Activated B cell treated with CpG ODN at 0.5 μM for 24 hours (primary cell): ENCODE measurements at regions not wholly inside any gene's neighbourhood (a gene's known extent, or its start where the extent isn't known, plus 50 kb on each side); places are given as distances from the start of the nearest gene placed in this dataset.
"Not testable (repeated sequence)": the region's sequence is repeated elsewhere in the genome, so short reads cannot be mapped to it uniquely, and the experiment has no call there.

Source experiments
- ATAC-seq: fragments of 200-7000 bp; cut with Tn5 transposase; one replicate; pipeline ENCODE4 v1.10.0; 2021; ENCODE audit warnings: low read depth, mild to moderate bottlenecking, moderate library complexity
- CTCF ChIA-PET: fragments of 350-600 bp; sonication (Branson Sonifier 250); formaldehyde crosslinking; loops from one replicate; lab custom pipeline; 2021; ENCODE audit warnings: antibody characterized with exemption; lab: Charles Lee
- POLR2A ChIA-PET: fragments of 350-600 bp; sonication (Branson Sonifier 250); formaldehyde crosslinking; loops from one replicate; lab custom pipeline; 2021; ENCODE audit warnings: antibody characterized with exemption; lab: Charles Lee
- DNase-seq: peaks from one replicate; pipeline ENCODE4 v3.0.0; 2022
- H3K27ac Mint-ChIP-seq: one replicate; pipeline ENCODE4 v1.8.0; 2020; ENCODE audit warnings: mixed read lengths
- H3K27me3 Mint-ChIP-seq: one replicate; pipeline ENCODE4 v1.8.0; 2021; ENCODE audit warnings: mixed read lengths
- H3K36me3 Mint-ChIP-seq: one replicate; pipeline ENCODE4 v1.8.0; 2021; ENCODE audit warnings: low read depth, mixed read lengths
- H3K4me1 Mint-ChIP-seq: one replicate; pipeline ENCODE4 v1.8.0; 2021; ENCODE audit warnings: mixed read lengths
- H3K4me3 Mint-ChIP-seq: one replicate; pipeline ENCODE4 v1.8.0; 2020; ENCODE audit warnings: mild to moderate bottlenecking, mixed read lengths
- H3K9me3 Mint-ChIP-seq: one replicate; pipeline ENCODE4 v1.8.0; 2020; ENCODE audit warnings: mixed read lengths
- intact Hi-C: fragments of 100-400 bp; cut with micrococcal nuclease; formaldehyde crosslinking; loops from one replicate; pipeline ENCODE4 v1.15.1; 2024
- TF ChIP-seq, protein P1 (sequence below): fragments of 200-600 bp; IDR thresholded peaks from one replicate; pipeline ENCODE4 v1.8.0; 2022; ENCODE audit warnings: antibody characterized with exemption, mild to moderate bottlenecking

DNA sequence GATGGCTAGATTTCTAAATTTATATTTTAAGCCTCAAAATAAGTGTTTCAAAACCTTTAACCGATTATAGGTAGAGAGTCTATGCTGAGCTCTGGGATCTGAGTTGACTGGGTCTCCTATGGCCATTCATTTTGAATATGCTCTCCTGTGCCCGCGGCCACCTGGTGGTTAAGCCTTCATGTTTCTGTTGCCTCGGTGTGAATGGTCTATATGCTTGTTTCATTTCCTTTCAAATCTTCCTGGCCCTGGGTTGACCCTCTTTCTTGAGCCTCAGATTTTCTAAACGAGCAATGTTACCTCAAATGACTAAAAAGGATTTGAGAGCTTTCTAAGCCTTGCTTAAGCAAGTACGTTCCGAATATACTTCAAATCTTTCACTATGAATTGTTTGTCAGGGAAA is 789.4 kb upstream of the KIRREL3 start:
- no peak overlapping the region for H3K27ac Mint-ChIP-seq
- TF ChIP-seq, protein P1, sequence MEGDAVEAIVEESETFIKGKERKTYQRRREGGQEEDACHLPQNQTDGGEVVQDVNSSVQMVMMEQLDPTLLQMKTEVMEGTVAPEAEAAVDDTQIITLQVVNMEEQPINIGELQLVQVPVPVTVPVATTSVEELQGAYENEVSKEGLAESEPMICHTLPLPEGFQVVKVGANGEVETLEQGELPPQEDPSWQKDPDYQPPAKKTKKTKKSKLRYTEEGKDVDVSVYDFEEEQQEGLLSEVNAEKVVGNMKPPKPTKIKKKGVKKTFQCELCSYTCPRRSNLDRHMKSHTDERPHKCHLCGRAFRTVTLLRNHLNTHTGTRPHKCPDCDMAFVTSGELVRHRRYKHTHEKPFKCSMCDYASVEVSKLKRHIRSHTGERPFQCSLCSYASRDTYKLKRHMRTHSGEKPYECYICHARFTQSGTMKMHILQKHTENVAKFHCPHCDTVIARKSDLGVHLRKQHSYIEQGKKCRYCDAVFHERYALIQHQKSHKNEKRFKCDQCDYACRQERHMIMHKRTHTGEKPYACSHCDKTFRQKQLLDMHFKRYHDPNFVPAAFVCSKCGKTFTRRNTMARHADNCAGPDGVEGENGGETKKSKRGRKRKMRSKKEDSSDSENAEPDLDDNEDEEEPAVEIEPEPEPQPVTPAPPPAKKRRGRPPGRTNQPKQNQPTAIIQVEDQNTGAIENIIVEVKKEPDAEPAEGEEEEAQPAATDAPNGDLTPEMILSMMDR: no peak
- ChIA-PET POLR2A (no interaction called here), CTCF (no interaction called here)
- no peak for ATAC-seq
- intact Hi-C loops: loop anchor here (5.0 kb wide), 1 partner anchor 1348 kb away; no protein-coding TSS in a partner anchor
- H3K9me3 Mint-ChIP-seq: no peaks in the 10 kb centered on the region
- H3K27me3 Mint-ChIP-seq: no peaks in the 10 kb centered on the region
- H3K4me3 Mint-ChIP-seq: no peak overlapping the region
- no peaks in the 10 kb centered on the region for H3K4me1 Mint-ChIP-seq
- DNase-seq: no peak
- no peaks in the 10 kb centered on the region for H3K36me3 Mint-ChIP-seq

DNA sequence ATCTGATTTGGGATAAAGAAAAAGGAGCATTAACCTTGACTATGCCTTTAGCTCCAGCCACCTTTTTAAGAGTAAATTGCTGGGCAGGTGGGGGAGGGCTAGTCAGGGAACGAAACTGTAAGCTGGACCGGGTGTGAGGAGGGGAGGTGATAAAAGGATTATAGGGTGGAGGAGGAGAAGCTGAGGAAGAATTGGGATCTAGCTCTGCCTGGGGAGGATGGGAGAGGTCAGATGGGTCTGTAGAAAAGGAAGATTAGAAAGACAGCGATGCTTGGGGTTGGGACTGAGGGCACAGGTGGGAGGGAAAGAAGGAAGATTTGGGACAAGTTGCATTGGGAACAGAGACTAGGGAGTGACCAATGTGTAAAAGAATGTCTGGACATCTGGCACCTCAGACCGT is 772.4 kb upstream of the KIRREL3 start:
- H3K27me3 Mint-ChIP-seq, intact Hi-C loops, CTCF ChIA-PET, H3K9me3 Mint-ChIP-seq, ATAC-seq, H3K27ac Mint-ChIP-seq, H3K4me1 Mint-ChIP-seq, DNase-seq, H3K4me3 Mint-ChIP-seq, H3K36me3 Mint-ChIP-seq, POLR2A ChIA-PET: not testable (repeated sequence)

DNA sequence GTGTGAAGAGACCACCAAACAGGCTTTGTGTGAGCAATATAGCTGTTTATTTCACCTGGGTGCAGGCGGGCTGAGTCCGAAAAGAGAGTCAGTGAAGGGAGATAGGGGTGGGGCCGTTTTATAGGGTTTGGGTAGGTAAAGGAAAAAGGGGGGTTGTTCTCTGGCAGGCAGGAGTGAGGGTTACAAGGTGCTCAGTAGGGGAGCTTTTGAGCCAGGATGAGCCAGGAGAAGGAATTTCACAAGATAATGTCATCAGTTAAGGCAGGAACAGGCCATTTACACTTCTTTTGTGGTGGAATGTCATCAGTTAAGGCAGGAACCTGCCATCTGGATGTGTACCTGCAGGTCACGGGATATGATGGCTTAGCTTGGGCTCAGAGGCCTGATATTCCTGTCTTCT is 768.4 kb upstream of the KIRREL3 start:
- H3K4me1 Mint-ChIP-seq, POLR2A ChIA-PET, H3K27ac Mint-ChIP-seq, CTCF ChIA-PET, H3K9me3 Mint-ChIP-seq, ATAC-seq, H3K36me3 Mint-ChIP-seq, intact Hi-C loops, H3K4me3 Mint-ChIP-seq, DNase-seq, H3K27me3 Mint-ChIP-seq: not testable (repeated sequence)

DNA sequence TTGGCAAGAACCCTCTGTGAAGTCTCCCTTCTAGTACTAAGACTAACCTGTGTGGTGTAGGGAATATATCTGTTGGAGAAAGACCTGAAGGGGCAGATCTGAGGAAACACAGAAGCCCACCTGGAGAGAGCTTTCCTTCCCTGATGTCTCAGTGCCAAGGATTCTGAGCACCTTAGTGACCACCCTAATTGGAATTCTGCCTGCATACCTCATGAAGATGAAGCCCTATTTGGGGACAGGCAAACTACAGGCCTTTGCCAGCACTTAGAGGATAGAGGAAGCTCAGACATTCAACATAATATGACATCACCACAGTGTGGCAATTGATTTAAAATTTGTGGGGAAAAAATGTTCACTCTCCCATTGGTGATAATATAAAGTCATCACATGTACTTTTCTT is 766.2 kb upstream of the KIRREL3 start:
- H3K9me3 Mint-ChIP-seq: no peaks in the 10 kb centered on the region
- H3K4me1 Mint-ChIP-seq: no peaks in the 10 kb centered on the region
- intact Hi-C loops: no loop called here

DNA sequence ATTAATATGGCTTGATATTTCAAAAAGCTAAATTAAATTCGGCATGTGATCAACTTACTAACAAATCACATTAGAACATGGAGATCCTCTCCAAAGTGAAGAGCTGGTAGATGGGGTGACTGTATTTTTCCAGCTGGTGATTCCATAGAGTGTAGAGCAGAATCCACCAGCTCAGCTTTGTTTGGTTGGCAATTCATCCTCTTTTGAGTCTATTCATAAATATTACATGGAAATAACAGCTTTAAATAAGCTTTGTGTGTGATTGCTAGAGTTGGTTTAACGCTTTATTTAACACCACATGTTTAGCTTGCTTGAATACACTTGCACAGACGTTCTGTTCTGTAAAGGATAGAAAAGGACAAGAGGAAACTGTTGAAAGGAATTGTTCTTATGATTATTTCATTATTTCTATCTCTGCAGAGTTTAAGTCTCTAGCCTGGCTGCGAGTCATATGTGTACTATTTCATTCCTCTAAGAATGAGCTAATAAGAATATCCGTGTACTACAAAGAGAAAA is 738.3 kb upstream of the KIRREL3 start:
- H3K9me3 Mint-ChIP-seq: no peaks in the 10 kb centered on the region
- DNase-seq (no peak), ATAC-seq (no peak)
- no peaks in the 10 kb centered on the region for H3K36me3 Mint-ChIP-seq
- POLR2A ChIA-PET: no interaction called here
- H3K4me1 Mint-ChIP-seq: no peaks in the 10 kb centered on the region
- CTCF ChIA-PET: no interaction called here
- TF ChIP-seq, protein P1: no peak
- intact Hi-C loops: no loop called here
- no peak overlapping the region for H3K27ac Mint-ChIP-seq
- H3K27me3 Mint-ChIP-seq: no peaks in the 10 kb centered on the region
- H3K4me3 Mint-ChIP-seq: no peak overlapping the region

More for the DNA sequence above, 766.2 kb upstream of the KIRREL3 start:
- POLR2A ChIA-PET: no interaction called here
- Mint-ChIP-seq H3K27me3 (no peaks in the 10 kb centered on the region), H3K36me3 (no peaks in the 10 kb centered on the region), H3K4me3 (no peak overlapping the region), H3K27ac (no peak overlapping the region)
- TF ChIP-seq, protein P1: no peak
- DNase-seq: no peak
- CTCF ChIA-PET: no interaction called here
- ATAC-seq: no peak

DNA sequence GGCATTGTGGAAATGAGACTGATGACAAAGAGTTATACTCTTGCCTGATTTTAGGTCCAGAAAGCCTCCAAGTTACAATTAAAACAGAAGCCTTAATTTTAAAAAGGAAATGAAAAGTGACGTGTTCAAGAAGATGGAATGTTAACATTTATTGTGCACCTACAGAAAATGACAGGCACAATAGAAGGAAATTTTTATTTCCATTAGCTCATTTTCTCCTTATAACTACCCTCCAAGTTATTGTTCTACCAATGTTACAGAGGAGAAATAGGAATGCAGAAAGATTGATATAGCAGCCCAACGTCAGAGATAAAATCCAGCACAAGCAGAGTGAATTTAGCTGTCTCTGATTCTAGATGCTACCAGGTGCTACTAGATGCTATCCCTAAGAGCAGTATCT is 736.9 kb upstream of the KIRREL3 start:
- intact Hi-C loops: no loop called here

More for the DNA sequence above, 736.9 kb upstream of the KIRREL3 start:
- H3K9me3 Mint-ChIP-seq: no peaks in the 10 kb centered on the region
- H3K36me3 Mint-ChIP-seq: no peaks in the 10 kb centered on the region
- H3K27ac Mint-ChIP-seq: no peak overlapping the region
- TF ChIP-seq, protein P1: no peak
- no peaks in the 10 kb centered on the region for H3K27me3 Mint-ChIP-seq
- H3K4me1 Mint-ChIP-seq: no peaks in the 10 kb centered on the region
- no peak for ATAC-seq
- CTCF ChIA-PET: no interaction called here
- DNase-seq: no peak
- no peak overlapping the region for H3K4me3 Mint-ChIP-seq
- POLR2A ChIA-PET: no interaction called here
